Duodenal mucosa (tissue), 2 donors: ENCODE measurements at regions not wholly inside any gene's neighbourhood (a gene's known extent, or its start where the extent isn't known, plus 50 kb on each side); places are given as distances from the start of the nearest gene placed in this dataset.
"Not testable (repeated sequence)": the region's sequence is repeated elsewhere in the genome, so short reads cannot be mapped to it uniquely, and the experiment has no call there.

ENCODE experiments used
- H3K27ac ChIP-seq: one replicate; pipeline ENCODE4 v1.7.0; 2013; ENCODE audit warnings: low read depth, low read length
- H3K27me3 ChIP-seq, 2 donors: one replicate each; pipeline ENCODE4 v1.7.0; 2013; ENCODE audit warnings: low read length in 2 of 2, control low read depth in 1 of 2; ENCODE audit not compliant: insufficient read depth in 2 of 2, control insufficient read depth in 1 of 2
- H3K36me3 ChIP-seq, 2 donors: one replicate each; pipeline ENCODE4 v1.7.0; 2013; ENCODE audit warnings: low read length in 2 of 2, control low read depth in 1 of 2; ENCODE audit not compliant: insufficient read depth in 2 of 2, control insufficient read depth in 1 of 2
- H3K4me1 ChIP-seq, 2 donors: one replicate each; pipeline ENCODE4 v1.7.0; 2013; ENCODE audit warnings: low read length in 2 of 2, control low read depth in 1 of 2; ENCODE audit not compliant: insufficient read depth in 2 of 2, control insufficient read depth in 1 of 2
- H3K4me3 ChIP-seq, 2 donors: one replicate each; pipeline ENCODE4 v1.7.0; 2013; ENCODE audit warnings: low read length in 2 of 2, low read depth in 1 of 2
- H3K9ac ChIP-seq, 2 donors: one replicate each; pipeline ENCODE4 v1.7.0; 2013; ENCODE audit warnings: low read length in 2 of 2, low read depth in 1 of 2
- H3K9me3 ChIP-seq, 2 donors: one replicate each; pipeline ENCODE4 v1.7.0; 2013; ENCODE audit warnings: low read length in 2 of 2, control low read depth in 1 of 2; ENCODE audit not compliant: control insufficient read depth in 1 of 2

GRCh38 chr14:43406931-43407330, 1100.2 kb downstream of the FSCB start:
- Histone ChIP-seq H3K9me3 (peaks cover 2 to 9% of the 10 kb centered on the region in 2 donors), H3K27me3 (no peaks in the 10 kb centered on the region), H3K36me3 (no peaks in the 10 kb centered on the region), H3K9ac (no peak overlapping the region), H3K4me3 (no peak overlapping the region), H3K4me1 (no peaks in the 10 kb centered on the region), H3K27ac (no peak overlapping the region)

DNA sequence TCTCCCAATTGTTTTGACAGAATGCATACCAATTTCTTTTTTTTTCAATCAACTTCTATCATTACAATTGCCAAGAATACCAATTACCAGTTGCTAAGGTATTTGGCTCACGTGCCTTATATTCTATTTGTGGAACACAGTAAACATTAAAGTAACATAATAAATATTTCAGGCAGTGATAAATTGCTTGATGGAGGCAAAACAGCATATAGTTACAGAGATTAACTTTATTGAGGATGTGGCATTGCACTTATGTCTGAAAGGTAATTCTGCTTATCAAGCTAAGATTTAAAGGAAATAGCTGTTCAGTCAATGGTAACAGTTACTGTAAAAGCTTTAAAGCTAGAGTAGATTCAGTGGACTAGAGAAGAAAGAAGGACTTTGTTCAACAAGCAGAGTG, 1107.8 kb downstream of the FSCB start:
- no peaks in the 10 kb centered on the region for H3K36me3 ChIP-seq
- H3K4me1 ChIP-seq = no peaks in the 10 kb centered on the region
- no peak overlapping the region for H3K27ac ChIP-seq
- H3K27me3 ChIP-seq = no peaks in the 10 kb centered on the region
- peaks cover 0 to 4% of the 10 kb centered on the region in 2 donors for H3K9me3 ChIP-seq
- no peak overlapping the region for H3K4me3 ChIP-seq
- no peak overlapping the region for H3K9ac ChIP-seq

DNA sequence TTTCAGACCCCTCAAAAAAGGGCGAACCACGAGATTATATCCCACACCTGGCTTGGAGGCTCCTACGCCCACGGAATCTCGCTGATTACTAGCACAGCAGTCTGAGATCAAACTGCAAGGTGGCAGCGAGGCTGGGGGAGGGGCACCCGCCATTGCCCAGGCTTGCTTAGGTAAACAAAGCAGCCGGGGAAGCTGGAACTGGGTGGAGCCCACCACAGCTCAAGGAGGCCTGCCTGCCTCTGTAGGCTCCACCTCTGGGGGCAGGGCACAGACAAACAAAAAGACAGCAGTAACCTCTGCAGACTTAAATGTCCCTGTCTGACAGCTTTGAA, 1136.6 kb downstream of the FSCB start:
- not testable (repeated sequence) for H3K4me3 ChIP-seq, H3K9me3 ChIP-seq, H3K4me1 ChIP-seq, H3K27me3 ChIP-seq, H3K27ac ChIP-seq, H3K36me3 ChIP-seq, H3K9ac ChIP-seq

DNA sequence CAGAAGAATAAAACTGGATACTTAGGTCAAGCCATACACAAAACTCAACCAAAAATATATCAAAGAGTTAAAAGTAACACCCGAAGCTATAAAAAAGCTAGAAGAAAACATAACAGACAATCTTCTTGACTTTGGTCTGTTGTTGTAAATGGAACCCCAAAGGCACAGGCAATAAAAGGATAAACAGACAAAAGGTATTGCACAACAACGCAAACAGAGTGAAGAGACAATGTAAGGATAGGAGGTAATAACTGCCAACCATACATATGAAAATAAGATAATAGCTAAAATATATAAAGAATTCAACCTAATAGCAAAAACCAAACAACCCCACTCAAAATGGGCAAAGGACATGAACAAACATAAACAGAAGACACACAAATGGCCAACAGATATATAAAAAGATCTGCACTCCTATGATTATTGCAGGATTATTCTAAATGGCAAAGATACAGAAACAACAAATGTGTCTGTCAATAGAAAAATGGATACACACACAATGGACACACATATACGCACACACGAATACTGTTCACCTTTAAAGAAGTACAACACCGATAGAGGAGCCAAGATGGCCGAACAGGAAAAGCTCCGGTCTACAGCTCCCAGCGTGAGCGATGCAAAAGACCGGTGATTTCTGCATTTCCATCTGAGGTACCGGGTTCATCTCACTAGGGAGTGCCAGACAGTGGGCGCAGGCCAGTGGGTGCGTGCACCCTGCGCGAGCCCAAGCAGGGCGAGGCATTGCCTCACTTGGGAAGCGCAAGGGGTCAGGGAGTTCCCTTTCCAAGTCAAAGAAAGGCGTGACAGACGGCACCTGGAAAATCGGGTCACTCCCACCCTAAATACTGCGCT, 1137.1 kb downstream of the FSCB start:
- no peaks in the 10 kb centered on the region for H3K4me1 ChIP-seq
- no peaks in the 10 kb centered on the region for H3K36me3 ChIP-seq
- H3K27me3 ChIP-seq = no peaks in the 10 kb centered on the region
- H3K4me3 ChIP-seq = no peak overlapping the region
- no peak overlapping the region for H3K9ac ChIP-seq
- peaks cover 0 to 10% of the 10 kb centered on the region in 2 donors for H3K9me3 ChIP-seq
- H3K27ac ChIP-seq = no peak overlapping the region

GRCh38 chr14:43362586-43362985, 1144.5 kb downstream of the FSCB start:
- Histone ChIP-seq H3K4me1 (no peaks in the 10 kb centered on the region), H3K9me3 (peaks cover 3 to 8% of the 10 kb centered on the region in 2 donors), H3K27me3 (no peaks in the 10 kb centered on the region), H3K27ac (no peak overlapping the region), H3K4me3 (no peak overlapping the region), H3K9ac (no peak overlapping the region), H3K36me3 (no peaks in the 10 kb centered on the region)

DNA sequence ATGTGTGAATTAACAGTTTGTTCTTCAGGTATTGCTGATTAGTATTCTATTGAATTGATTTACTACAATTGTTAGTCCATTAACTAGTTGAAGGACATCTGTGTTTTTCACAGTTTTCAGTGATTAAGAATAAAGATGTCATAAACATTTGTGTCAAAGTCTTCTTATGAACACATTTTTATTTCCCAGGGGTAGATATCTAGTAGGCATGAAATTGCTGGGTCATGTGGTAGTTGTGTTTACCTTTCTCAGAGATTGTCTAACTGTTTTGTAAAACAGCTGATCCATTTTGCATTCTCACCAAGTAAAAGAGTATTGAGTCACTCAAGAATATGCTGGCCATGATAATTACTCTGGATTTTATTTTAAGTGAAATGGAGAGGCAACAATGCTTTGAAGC, 1145.3 kb downstream of the FSCB start:
- H3K27me3 ChIP-seq = no peaks in the 10 kb centered on the region
- H3K4me1 ChIP-seq = no peaks in the 10 kb centered on the region
- H3K9me3 ChIP-seq = peaks cover 3 to 8% of the 10 kb centered on the region in 2 donors
- H3K4me3 ChIP-seq = no peak overlapping the region
- no peak overlapping the region for H3K9ac ChIP-seq
- H3K36me3 ChIP-seq = no peaks in the 10 kb centered on the region
- H3K27ac ChIP-seq = no peak overlapping the region

DNA sequence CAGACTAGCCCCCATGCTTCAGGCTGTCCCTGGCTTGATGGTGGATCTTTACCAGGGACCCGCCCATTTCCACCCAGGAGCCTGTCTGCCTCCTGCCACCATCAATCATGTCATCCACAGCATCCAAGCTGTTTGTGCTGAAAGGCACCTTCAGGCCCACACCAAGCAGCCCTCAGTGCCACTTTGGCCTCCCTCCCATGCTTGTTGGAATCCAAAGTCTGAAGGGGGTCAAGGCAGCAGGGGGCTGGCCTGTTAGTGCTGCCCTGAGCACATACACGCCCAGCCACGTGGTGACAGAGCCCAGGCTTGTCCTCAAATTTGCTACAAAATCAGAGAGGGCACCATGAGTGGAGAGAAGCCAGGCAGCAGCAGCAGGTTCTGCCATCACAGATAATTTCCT, 1146.8 kb downstream of the FSCB start:
- H3K4me3 ChIP-seq = no peak overlapping the region
- no peaks in the 10 kb centered on the region for H3K36me3 ChIP-seq
- no peaks in the 10 kb centered on the region for H3K4me1 ChIP-seq
- no peak overlapping the region for H3K27ac ChIP-seq
- no peak overlapping the region for H3K9ac ChIP-seq
- peaks cover 6 to 8% of the 10 kb centered on the region in 2 donors for H3K9me3 ChIP-seq
- H3K27me3 ChIP-seq = no peaks in the 10 kb centered on the region

GRCh38 chr14:43359317-43359716, 1147.8 kb downstream of the FSCB start:
- Histone ChIP-seq H3K9ac (no peak overlapping the region), H3K9me3 (peaks cover 6 to 8% of the 10 kb centered on the region in 2 donors), H3K4me1 (no peaks in the 10 kb centered on the region), H3K27me3 (no peaks in the 10 kb centered on the region), H3K36me3 (no peaks in the 10 kb centered on the region), H3K27ac (no peak overlapping the region), H3K4me3 (no peak overlapping the region)

GRCh38 chr14:43356979-43357545, 1150.0 kb downstream of the FSCB start:
- H3K36me3 ChIP-seq = no peaks in the 10 kb centered on the region
- H3K4me1 ChIP-seq = no peaks in the 10 kb centered on the region
- H3K27ac ChIP-seq = no peak overlapping the region
- H3K27me3 ChIP-seq = no peaks in the 10 kb centered on the region
- H3K4me3 ChIP-seq = no peak overlapping the region
- H3K9me3 ChIP-seq = peaks cover 6 to 8% of the 10 kb centered on the region in 2 donors
- H3K9ac ChIP-seq = no peak overlapping the region

DNA sequence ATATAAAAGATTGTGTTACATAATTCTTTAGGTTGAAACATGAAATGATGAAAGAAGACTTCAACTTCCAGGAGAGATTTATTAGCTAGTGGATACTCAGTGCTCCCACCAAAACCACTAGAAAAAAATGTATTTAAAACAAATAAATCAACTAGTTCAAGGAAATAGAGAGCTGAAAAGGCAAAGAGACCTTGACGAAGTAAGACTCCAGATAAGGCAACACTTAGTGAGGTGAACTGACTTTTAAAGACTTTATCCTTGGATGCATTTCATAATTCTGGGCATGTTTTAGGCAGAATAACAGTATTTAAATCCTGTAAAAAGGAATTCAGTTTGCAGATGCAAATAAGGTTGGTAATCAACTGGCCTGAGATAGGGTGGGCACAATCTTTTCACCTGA, 1150.7 kb downstream of the FSCB start:
- H3K27me3 ChIP-seq = no peaks in the 10 kb centered on the region
- H3K27ac ChIP-seq = no peak overlapping the region
- H3K9ac ChIP-seq = no peak overlapping the region
- H3K4me1 ChIP-seq = no peaks in the 10 kb centered on the region
- H3K9me3 ChIP-seq = peaks cover 6 to 8% of the 10 kb centered on the region in 2 donors
- no peaks in the 10 kb centered on the region for H3K36me3 ChIP-seq
- H3K4me3 ChIP-seq = no peak overlapping the region
